Activated CD8-positive, alpha-beta memory T cell treated with anti-CD3 and anti-CD28 coated beads for 4 hours (primary cell): ENCODE measurements at regions not wholly inside any gene's neighbourhood (a gene's known extent, or its start where the extent isn't known, plus 50 kb on each side); places are given as distances from the start of the nearest gene placed in this dataset.
A peak's percentile ranks its signal among the peaks of the same experiment; 100 is the strongest.

Source experiments
- DNase-seq, 2 donors: peaks; one replicate each; pipeline ENCODE4 v3.0.0-alpha.2; 2020; ENCODE audit warnings: low read depth in 2 of 2

GRCh38 chr7:114856625-114857024, 65.3 kb upstream of the MDFIC start:
- DNase-seq: no peak

GRCh38 chr7:114857605-114858004, 64.3 kb upstream of the MDFIC start:
- no peak for DNase-seq

- DNase-seq: no peak
Observed at GRCh38 chr7:114859477-114859876, 62.4 kb upstream of the MDFIC start.

GRCh38 chr7:114860206-114860605, 61.7 kb upstream of the MDFIC start:
- DNase-seq: no peak

GRCh38 chr7:114862406-114862805, 59.5 kb upstream of the MDFIC start:
- no peak for DNase-seq

- DNase-seq: no peak
Observed at GRCh38 chr7:114864278-114864677, 57.6 kb upstream of the MDFIC start.

GRCh38 chr7:114865564-114865963, 56.3 kb upstream of the MDFIC start:
- peak; percentile 24 to 31 for DNase-seq
